Testis (tissue), 2 donors: ENCODE measurements at regions not wholly inside any gene's neighbourhood (a gene's known extent, or its start where the extent isn't known, plus 50 kb on each side); places are given as distances from the start of the nearest gene placed in this dataset.

Experiments used
- CTCF ChIP-seq, 3 experiments: fragments of 450-650 bp in 2 of 3; fragments of 200-600 bp in 1 of 3; sonication (generic) in 1 of 3; IDR thresholded peaks; one replicate each; pipeline ENCODE4 v1.5.1; 2016 to 2019; ENCODE audit warnings: antibody characterized with exemption in 3 of 3, mild to moderate bottlenecking in 2 of 3, moderate library complexity in 1 of 3
- POLR2A ChIP-seq: fragments of 450-650 bp; IDR thresholded peaks from one replicate; pipeline ENCODE4 v1.6.1; 2017; ENCODE audit warnings: antibody characterized with exemption, mild to moderate bottlenecking, moderate library complexity

GRCh38 chr6:40183902-40184301 is 249.6 kb upstream of the MOCS1 start:
- TF ChIP-seq CTCF (IDR thresholded peaks at IDR 0.05) (no peak), POLR2A (no peak)
